Muscle of back (tissue), 3 donors: ENCODE measurements at regions not wholly inside any gene's neighbourhood (a gene's known extent, or its start where the extent isn't known, plus 50 kb on each side); places are given as distances from the start of the nearest gene placed in this dataset.

Experiments
- DNase-seq, 3 donors: peaks; one replicate each; pipeline versions ENCODE4 v3.0.0 to v3.0.0-alpha.2; 2013

DNA sequence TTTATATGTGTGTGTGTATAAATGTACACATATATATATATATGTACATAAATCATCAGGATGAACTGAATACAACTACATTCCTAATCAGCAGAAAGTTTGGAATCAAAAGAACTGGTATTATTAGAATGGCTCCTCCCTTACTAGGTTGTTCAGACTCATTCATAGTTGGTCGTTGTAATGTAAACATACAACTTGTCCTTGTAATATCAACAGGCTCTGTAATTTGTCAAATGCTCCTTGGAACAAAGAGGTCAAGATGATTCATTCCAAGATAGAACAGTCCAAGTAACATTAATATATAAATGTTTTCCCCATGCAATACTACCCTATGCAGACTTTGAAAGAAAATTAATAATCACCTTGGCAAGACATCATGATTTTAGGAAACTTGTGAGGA is 351.4 kb upstream of the SMIM31 start:
- DNase-seq = no peak

DNA sequence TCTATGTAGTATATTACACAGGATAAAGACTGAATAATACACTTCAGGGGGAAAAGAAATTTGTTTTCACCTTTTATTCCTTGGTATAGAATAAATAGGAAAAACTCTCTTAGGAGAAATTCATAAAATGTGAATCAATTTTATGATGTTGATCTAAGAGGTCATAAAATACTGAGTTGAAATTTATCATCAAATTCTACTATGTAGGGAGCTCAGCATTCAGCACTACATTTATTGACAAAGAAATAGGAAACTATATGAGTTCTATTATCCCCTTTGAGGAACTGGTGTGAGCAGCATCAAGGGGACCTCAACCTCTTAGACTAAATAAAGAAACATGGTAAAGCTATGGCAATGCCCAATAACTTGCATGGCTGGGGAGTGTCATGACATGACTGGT is 348.2 kb upstream of the SMIM31 start:
- no peak for DNase-seq

GRCh38 chr4:164408831-164409230 is 345.1 kb upstream of the SMIM31 start:
- no peak for DNase-seq

DNA sequence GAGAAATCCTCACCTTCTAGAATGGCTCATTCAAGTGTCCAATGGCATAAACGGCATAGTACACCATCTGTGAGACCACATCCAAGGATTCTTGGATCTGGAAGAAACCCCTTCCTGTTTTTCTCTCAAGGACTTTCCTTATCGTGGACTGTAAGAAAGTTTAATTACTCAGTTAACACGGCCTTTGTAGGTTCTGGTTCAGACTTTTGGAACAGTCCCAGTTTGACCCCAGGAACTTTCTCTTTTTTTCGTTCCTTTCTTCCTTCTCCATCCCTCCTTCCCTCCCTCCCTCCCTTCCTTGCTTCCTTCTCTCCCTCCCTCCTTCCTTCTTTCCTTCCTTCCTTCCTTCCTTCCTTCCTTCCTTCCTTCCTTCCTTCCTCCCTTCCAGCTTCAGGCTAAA is 343.5 kb upstream of the SMIM31 start:
- DNase-seq = no peak

DNA sequence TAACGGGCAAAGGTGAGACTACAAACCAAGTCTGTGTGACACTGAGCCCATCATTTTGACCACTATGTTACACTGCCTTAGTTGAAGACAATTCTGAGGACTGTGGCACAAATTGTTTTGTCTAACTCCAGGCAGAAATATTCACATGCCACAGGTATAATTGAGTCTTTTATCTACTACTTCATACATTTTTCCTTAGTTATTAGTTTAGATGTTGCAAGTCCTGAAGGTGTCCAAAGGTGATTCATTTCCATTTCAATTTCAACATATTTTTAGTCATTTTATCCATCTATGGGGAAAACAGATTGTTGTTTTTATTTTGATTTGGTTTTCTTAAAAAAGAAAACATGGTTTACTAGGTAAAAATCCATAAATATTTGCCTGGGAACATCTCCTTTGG is 341.7 kb upstream of the SMIM31 start:
- no peak for DNase-seq

DNA sequence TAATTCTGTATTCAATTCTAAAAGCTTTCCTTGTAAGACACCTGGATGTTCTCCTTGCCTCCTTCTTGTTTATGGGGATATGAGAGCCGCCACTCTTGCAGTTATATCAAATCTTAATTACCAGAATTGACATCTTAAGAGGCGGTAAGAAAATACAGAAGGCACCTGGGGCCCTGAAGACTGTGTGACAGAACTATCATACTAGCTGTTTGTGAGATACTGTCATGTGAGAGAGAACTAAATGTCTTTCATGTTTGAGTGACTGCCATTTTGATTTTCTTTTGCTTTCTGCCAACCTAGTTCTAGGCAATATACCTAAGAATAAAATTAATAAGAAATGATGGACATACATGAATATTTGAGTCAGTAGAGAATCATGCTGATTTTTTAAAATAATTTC is 340.2 kb upstream of the SMIM31 start:
- no peak for DNase-seq

DNA sequence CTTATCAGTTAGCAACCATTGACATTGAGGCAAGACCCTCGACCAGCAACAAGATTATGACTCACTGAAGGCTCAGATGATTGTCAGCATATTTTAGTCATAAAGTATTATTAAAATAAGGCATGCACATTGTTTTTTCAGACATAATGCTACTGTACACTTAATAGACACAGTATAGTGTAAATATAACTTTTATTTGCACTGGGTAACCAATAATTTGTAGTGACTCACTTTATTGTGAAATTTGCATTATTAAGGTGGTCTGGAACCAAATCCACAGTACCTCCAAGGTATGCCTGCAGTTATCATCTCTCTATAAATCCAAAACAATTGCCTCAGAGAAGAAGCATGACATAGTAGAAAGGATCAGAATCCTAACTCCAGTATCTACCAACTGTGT is 330.1 kb upstream of the SMIM31 start:
- DNase-seq = no peak

- no peak for DNase-seq
These were observed 329.1 kb upstream of the SMIM31 start for GRCh38 chr4:164424846-164425245.

DNA sequence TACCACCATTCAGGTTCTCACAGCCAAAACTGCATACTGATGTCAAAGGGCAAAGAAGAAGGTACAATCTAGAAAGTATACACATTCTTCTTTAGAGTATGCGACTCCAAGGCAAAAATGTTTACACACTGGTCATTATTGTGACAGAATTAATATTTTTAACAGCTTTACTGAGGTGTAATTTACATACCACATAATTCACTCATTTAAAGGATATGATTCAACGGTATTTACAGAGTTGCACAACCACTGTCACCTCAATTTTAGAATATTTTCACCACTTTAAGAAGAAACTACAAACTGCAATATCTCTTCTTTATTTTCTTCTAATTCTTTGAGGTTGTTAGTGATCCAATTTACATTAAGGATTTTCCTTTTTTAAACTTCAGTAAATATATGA is 325.4 kb upstream of the SMIM31 start:
- DNase-seq = no peak

DNA sequence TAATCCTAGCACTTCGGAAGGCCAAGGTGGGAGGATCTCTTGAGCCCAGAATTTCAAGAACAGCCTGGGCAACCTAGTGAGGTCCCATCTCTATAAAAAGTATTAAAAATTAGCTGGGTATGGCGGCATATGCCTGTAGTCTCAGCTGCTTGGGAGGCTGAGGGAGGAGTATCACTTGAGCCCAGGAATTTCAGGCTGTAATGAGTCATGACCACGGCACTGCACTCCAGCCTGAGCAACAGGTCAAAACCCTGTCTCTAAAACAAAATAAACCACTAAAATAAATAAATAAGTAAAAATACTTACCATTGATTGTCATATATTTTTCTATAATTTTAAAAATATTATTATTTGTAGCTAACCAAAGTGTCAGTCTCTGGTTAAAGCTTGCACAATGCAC is 315.6 kb upstream of the SMIM31 start:
- no peak for DNase-seq

DNA sequence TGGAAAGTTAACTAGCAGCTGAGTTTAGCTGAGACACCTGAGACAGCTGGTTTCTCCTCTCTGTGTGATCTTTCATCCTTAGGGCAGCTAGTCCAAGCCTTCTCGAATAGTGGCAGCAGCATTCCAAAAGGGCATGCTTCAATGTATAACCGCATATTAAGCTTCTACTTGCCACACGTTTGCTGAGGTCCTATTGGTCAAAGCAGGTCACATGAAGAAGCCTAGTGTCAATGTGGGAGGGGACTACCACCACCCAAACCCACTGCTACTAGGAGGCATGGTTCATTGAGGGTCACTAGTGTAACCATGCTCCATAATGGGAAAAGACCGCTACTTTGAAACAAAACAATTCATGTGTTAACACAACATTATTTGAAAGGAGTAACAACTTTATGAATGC is 314.9 kb upstream of the SMIM31 start:
- no peak for DNase-seq

DNA sequence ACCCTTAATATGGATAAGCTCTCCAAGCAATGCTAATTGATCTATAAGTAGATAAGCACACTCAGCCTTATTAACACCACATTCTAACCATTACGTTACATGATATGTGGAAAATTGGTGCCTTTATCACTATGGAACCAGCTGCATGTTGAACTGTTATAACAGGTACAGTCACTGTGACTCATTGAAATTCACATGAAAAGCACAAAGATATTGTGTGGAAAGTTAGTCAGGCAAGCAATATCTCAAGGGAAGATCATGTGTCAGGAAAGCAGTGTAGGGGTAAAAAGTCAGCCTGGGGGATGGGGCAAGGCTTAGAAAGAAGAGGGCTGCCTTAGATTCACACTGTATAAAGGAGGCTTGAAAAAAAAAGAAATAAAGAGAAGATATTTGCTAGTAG is 313.7 kb upstream of the SMIM31 start:
- no peak for DNase-seq

DNA sequence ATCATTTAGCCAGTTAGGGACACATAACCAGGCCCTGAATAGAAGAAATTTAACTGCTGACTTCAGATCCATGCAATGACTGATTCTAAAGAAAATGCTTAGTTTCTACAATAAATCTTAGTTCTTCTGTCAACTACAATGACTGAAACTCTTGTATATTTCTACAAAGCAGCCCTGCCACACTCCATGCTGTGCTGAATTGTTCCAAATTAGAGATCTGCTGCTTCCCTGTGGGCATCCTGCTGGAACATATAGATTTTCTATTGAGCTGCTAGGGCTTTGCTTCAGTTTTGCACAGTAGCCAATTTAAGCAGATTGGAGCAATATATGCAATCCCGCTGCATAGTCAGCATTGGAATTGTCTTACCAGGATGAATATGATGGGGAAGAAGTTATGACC is 312.8 kb upstream of the SMIM31 start:
- DNase-seq = no peak

DNA sequence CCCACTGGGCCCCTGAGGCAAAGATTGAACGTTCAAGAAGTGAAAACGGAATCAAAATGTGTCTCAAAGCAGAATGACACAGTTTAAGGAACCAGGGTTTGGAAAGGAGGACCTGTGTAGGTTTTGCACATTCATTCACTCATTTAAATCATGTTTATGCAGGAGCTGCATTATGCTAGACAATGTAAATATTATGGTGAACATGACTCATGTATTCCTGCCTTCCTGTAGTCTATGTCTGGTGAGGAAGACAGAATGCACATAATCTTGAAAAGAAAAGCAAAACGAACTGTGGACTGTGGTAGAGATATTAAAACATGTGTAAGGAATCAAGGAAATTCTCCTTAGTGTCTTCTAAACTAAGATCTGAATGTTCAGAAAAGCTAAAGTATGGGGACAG is 311.8 kb upstream of the SMIM31 start:
- DNase-seq = no peak

DNA sequence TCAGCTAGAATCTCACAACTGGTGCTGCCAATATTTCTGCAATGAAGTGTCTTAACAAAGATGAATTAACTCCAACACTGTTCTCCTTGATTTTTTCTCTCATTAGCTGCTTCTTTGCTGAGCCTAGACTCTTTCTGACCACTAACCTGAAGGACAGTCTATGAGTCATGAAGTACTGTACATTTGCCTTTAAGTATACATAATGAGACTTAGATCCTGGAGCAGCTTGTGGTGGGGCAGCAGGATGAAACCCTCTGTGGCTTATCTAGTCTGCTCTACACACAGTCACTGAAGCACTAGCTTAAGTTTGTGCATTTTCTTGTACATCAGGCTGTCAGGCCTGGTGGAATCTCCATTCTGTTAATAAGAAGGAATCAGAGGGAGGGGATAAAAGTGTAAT is 307.4 kb upstream of the SMIM31 start:
- DNase-seq = no peak

DNA sequence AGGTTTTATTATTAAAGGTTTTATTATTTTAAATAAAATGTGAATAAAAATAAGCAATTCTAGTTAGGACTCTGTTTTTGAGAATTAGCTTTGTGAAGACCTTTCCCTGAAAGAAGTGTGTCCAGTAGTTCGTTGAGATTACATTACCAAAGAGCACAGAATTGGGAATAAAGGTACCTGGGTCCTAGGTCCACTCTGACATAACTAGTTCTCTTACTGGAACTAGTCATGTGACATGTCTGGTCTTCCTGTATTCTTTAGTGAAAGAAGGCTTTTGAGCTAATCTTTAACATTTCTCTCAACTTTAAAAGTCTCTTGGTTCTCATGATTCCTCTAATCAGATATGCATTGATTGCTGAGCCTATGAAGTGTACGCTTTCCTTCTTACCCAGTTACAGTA is 292.0 kb upstream of the SMIM31 start:
- no peak for DNase-seq

GRCh38 chr4:164462471-164462870 is 291.5 kb upstream of the SMIM31 start:
- DNase-seq = no peak

GRCh38 chr4:164464313-164464712 is 289.6 kb upstream of the SMIM31 start:
- DNase-seq = no peak

DNA sequence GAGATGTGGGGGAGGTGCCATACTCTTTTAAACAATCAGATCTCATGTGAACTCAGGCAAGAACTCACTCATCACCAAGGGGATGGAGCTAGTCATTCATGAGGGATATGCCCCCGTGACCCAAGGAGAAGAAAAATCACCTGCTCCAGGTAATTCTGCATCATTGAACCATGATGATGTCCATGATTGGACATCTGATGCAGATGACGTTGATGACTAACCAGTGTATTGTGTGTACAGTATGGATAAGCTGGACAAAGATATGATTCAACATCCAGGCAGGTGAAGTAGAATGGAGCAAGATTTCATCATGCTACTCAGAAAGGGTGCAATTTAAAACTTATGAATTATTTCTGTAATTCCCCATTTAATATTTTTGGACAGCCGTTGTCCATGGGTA is 286.4 kb upstream of the SMIM31 start:
- DNase-seq = no peak

- DNase-seq = no peak
These were observed 272.4 kb upstream of the SMIM31 start for GRCh38 chr4:164481306-164482091.

DNA sequence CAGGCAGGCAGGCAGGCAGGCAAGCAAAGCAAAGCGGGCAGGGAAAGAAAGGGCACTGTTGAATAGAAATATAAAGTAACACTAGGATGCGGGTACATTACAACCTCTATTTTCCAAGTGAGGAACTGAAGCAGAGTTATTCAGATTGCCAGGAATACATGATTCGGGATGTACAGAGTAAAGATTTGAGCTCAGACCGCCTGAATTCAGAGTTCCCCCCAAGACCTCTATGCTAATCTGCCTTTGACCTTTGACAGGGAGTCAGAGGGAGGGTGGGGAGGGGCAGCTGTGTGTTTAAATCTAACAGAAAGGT is 271.9 kb upstream of the SMIM31 start:
- no peak for DNase-seq

- peak in 2 of 3 donors; percentile 9 to 41 for DNase-seq
These were observed 271.2 kb upstream of the SMIM31 start for GRCh38 chr4:164482758-164483157.

GRCh38 chr4:164483711-164484110 is 270.2 kb upstream of the SMIM31 start:
- peak; percentile 21 to 67 (median 33) for DNase-seq

DNA sequence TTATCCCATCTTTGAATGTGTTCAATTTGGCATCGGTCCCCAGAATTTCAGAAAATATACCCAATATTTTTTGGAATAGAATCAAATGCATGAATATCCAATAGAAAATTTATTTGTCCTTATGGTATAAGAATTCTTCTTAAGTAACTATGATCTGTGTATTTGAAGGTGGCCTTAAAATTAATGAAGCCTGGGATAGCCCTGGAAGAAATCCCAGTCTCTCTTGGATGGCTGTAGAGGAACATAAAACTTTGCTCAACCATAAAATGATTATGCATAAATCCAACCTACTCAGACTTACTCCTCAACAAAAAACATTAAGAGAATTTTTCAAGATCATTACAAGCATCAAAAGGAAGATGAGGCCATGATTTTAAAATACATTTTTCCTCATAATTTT is 269.4 kb upstream of the SMIM31 start:
- peak; percentile 58 to 90 (median 81) for DNase-seq

DNA sequence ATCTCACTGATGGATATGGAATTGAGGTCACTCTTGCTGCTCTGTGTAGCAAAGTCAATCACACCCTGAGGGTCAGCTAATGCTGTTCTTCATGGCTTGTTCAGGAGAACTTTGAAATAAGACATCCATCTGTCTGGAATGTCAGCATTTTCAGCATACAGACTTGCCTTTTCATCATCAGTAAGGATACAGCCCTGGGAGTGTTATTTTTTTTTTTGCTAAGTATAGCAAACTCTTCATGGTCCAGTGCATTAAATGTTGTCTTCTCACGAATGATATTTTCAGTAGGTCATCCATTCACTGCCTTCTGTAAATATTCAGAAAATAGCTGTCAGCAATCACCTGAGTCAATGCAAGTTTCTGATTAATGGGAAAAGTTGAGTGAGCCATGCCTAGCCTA is 268.8 kb upstream of the SMIM31 start:
- DNase-seq = no peak
